ENCODE measurements at regions not wholly inside any gene's neighbourhood (a gene's known extent, or its start where the extent isn't known, plus 50 kb on each side); places are given as distances from the start of the nearest gene placed in this dataset.
"Not testable (repeated sequence)": the region's sequence is repeated elsewhere in the genome, so short reads cannot be mapped to it uniquely, and the experiment has no call there.

- DNase-seq (ENCODE audit: low read depth in 2 of 2) = no peak
These were observed 93.7 kb upstream of the SRSF6 start for GRCh38 chr20:43364001-43364400.

GRCh38 chr20:43363506-43363905, 94.2 kb upstream of the SRSF6 start:
- DNase-seq (ENCODE audit: low read depth in 2 of 2) = no peak

GRCh38 chr20:43361526-43361925, 96.2 kb upstream of the SRSF6 start:
- DNase-seq (ENCODE audit: low read depth in 2 of 2) = no peak

- DNase-seq (ENCODE audit: low read depth in 2 of 2) = no peak
These were observed 97.7 kb upstream of the SRSF6 start for GRCh38 chr20:43360016-43360415.

- DNase-seq (ENCODE audit: low read depth in 2 of 2) = no peak
These were observed 98.9 kb upstream of the SRSF6 start for GRCh38 chr20:43358811-43359210.

GRCh38 chr20:43357352-43357751, 100.3 kb upstream of the SRSF6 start:
- DNase-seq (ENCODE audit: low read depth in 2 of 2) = no peak

GRCh38 chr20:43355610-43356009, 102.1 kb upstream of the SRSF6 start:
- DNase-seq (ENCODE audit: low read depth in 2 of 2) = no peak

- no peak for DNase-seq (ENCODE audit: low read depth in 2 of 2)
These were observed 104.7 kb upstream of the SRSF6 start for GRCh38 chr20:43352996-43353395.

- not testable (repeated sequence) for DNase-seq (ENCODE audit: low read depth in 2 of 2)
These were observed 107.0 kb upstream of the SRSF6 start for GRCh38 chr20:43350694-43351093.

GRCh38 chr20:43349841-43350240, 107.9 kb upstream of the SRSF6 start:
- no peak for DNase-seq (ENCODE audit: low read depth in 2 of 2)

- not testable (repeated sequence) for DNase-seq (ENCODE audit: low read depth in 2 of 2)
These were observed 109.9 kb upstream of the SRSF6 start for GRCh38 chr20:43347839-43348238.

- no peak for DNase-seq (ENCODE audit: low read depth in 2 of 2)
These were observed 112.0 kb upstream of the SRSF6 start for GRCh38 chr20:43345676-43346075.

- no peak for DNase-seq (ENCODE audit: low read depth in 2 of 2)
These were observed 116.2 kb upstream of the SRSF6 start for GRCh38 chr20:43341511-43341910.

GRCh38 chr20:43337036-43337435, 120.7 kb upstream of the SRSF6 start:
- no peak for DNase-seq (ENCODE audit: low read depth in 2 of 2)

- no peak for DNase-seq (ENCODE audit: low read depth in 2 of 2)
These were observed 123.6 kb upstream of the SRSF6 start for GRCh38 chr20:43334080-43334479.

GRCh38 chr20:43331906-43332305, 125.8 kb upstream of the SRSF6 start:
- no peak for DNase-seq (ENCODE audit: low read depth in 2 of 2)

GRCh38 chr20:43328697-43329096, 129.0 kb upstream of the SRSF6 start:
- no peak for DNase-seq (ENCODE audit: low read depth in 2 of 2)

- not testable (repeated sequence) for DNase-seq (ENCODE audit: low read depth in 2 of 2)
These were observed 130.5 kb upstream of the SRSF6 start for GRCh38 chr20:43327234-43327633.

GRCh38 chr20:43325926-43326325, 131.8 kb upstream of the SRSF6 start:
- DNase-seq (ENCODE audit: low read depth in 2 of 2) = no peak

GRCh38 chr20:43323592-43323991, 133.9 kb upstream of the PTPRT start:
- no peak for DNase-seq (ENCODE audit: low read depth in 2 of 2)

GRCh38 chr20:43322851-43323250, 133.1 kb upstream of the PTPRT start:
- DNase-seq (ENCODE audit: low read depth in 2 of 2) = no peak

- no peak for DNase-seq (ENCODE audit: low read depth in 2 of 2)
These were observed 130.8 kb upstream of the PTPRT start for GRCh38 chr20:43320536-43320935.

GRCh38 chr20:43318755-43319297, 129.1 kb upstream of the PTPRT start:
- no peak for DNase-seq (ENCODE audit: low read depth in 2 of 2)

GRCh38 chr20:43316271-43316670, 126.6 kb upstream of the PTPRT start:
- no peak for DNase-seq (ENCODE audit: low read depth in 2 of 2)

Data from activated CD4-positive, alpha-beta T cell treated with anti-CD3 and anti-CD28 coated beads for 24 hours (primary cell).